Skeletal muscle satellite cell (primary cell): ENCODE measurements at regions not wholly inside any gene's neighbourhood (a gene's known extent, or its start where the extent isn't known, plus 50 kb on each side); places are given as distances from the start of the nearest gene placed in this dataset.

ENCODE experiments used
- H3K27me3 ChIP-seq: 2 replicates; pipeline ENCODE4 v1.7.0; 2013; ENCODE audit warnings: low read length; ENCODE audit not compliant: control insufficient read depth, insufficient read depth
- H3K36me3 ChIP-seq: 2 replicates; pipeline ENCODE4 v1.7.0; 2013; ENCODE audit warnings: mild to moderate bottlenecking, control low read depth, low read length; ENCODE audit not compliant: insufficient read depth
- H3K4me1 ChIP-seq: 2 replicates; pipeline ENCODE4 v1.7.0; 2013; ENCODE audit warnings: low read length; ENCODE audit not compliant: control insufficient read depth, insufficient read depth
- H3K4me2 ChIP-seq: 2 replicates; pipeline ENCODE4 v1.7.0; 2013; ENCODE audit warnings: mild to moderate bottlenecking, low read length
- H3K4me3 ChIP-seq: 2 replicates; pipeline ENCODE4 v1.7.0; 2013; ENCODE audit warnings: low read length
- H3K9ac ChIP-seq: 2 replicates; pipeline ENCODE4 v1.7.0; 2013; ENCODE audit warnings: mild to moderate bottlenecking, low read depth, low read length, moderate library complexity
- H3K9me3 ChIP-seq: replicated peaks from 2 replicates; pipeline ENCODE4 v1.7.0; 2013; ENCODE audit warnings: mild to moderate bottlenecking, control low read depth, low read length

- H3K4me3 ChIP-seq = no peak overlapping the region
- peaks cover 23% of the 10 kb centered on the region for H3K27me3 ChIP-seq
- no peaks in the 10 kb centered on the region for H3K36me3 ChIP-seq
- H3K4me2 ChIP-seq = no peak overlapping the region
- no peak overlapping the region for H3K9ac ChIP-seq
- H3K4me1 ChIP-seq = peaks cover 6% of the 10 kb centered on the region
- no peaks in the 10 kb centered on the region for H3K9me3 ChIP-seq
Measured at GRCh38 chr10:30114401-30114800, 55.0 kb upstream of the JCAD start.

GRCh38 chr10:30111340-30112022 is 52.1 kb upstream of the JCAD start:
- Histone ChIP-seq H3K9ac (peak overlapping the region; percentile 18), H3K36me3 (no peaks in the 10 kb centered on the region), H3K27me3 (peaks cover 13% of the 10 kb centered on the region), H3K9me3 (no peaks in the 10 kb centered on the region), H3K4me1 (peaks cover 6% of the 10 kb centered on the region), H3K4me3 (no peak overlapping the region), H3K4me2 (peak overlapping the region; percentile 11)
